Activated CD8-positive, alpha-beta memory T cell treated with anti-CD3 and anti-CD28 coated beads, Interleukin-2, amount 50 U/mL, for 24 hours (primary cell): ENCODE measurements at regions not wholly inside any gene's neighbourhood (a gene's known extent, or its start where the extent isn't known, plus 50 kb on each side); places are given as distances from the start of the nearest gene placed in this dataset.

ENCODE experiments used
- DNase-seq: peaks from one replicate; pipeline ENCODE4 v3.0.0-alpha.2; 2020; ENCODE audit errors: extremely low read depth

GRCh38 chr22:48960576-48960975, 867.1 kb downstream of the BRD1 start:
- DNase-seq: no peak

GRCh38 chr22:48959496-48959895, 868.2 kb downstream of the BRD1 start:
- DNase-seq: no peak

- no peak for DNase-seq
Measured at GRCh38 chr22:48957987-48958321, 869.7 kb downstream of the BRD1 start.

GRCh38 chr22:48957311-48957986, 870.2 kb downstream of the BRD1 start:
- no peak for DNase-seq

GRCh38 chr22:48955351-48956311, 872.0 kb downstream of the BRD1 start:
- no peak for DNase-seq

GRCh38 chr22:48954781-48955311, 872.8 kb downstream of the BRD1 start:
- DNase-seq: no peak

GRCh38 chr22:48953830-48954229, 873.8 kb downstream of the BRD1 start:
- DNase-seq: no peak

- DNase-seq: no peak
Measured at GRCh38 chr22:48953103-48953720, 874.5 kb downstream of the BRD1 start.

GRCh38 chr22:48952256-48953102, 875.2 kb downstream of the BRD1 start:
- no peak for DNase-seq

- DNase-seq: no peak
Measured at GRCh38 chr22:48951836-48952235, 875.8 kb downstream of the BRD1 start.

- no peak for DNase-seq
Measured at GRCh38 chr22:48950151-48950915, 877.3 kb downstream of the BRD1 start.

GRCh38 chr22:48949375-48950149, 878.1 kb downstream of the BRD1 start:
- no peak for DNase-seq

GRCh38 chr22:48948575-48949170, 879.0 kb downstream of the BRD1 start:
- no peak for DNase-seq

GRCh38 chr22:48947636-48948035, 880.0 kb downstream of the BRD1 start:
- DNase-seq: no peak

- DNase-seq: no peak
Measured at GRCh38 chr22:48945621-48946458, 881.8 kb downstream of the BRD1 start.

- DNase-seq: no peak
Measured at GRCh38 chr22:48944751-48945620, 882.7 kb downstream of the BRD1 start.

- DNase-seq: no peak
Measured at GRCh38 chr22:48944433-48944750, 883.3 kb downstream of the BRD1 start.
